Loucy (cell line): ENCODE measurements at regions not wholly inside any gene's neighbourhood (a gene's known extent, or its start where the extent isn't known, plus 50 kb on each side); places are given as distances from the start of the nearest gene placed in this dataset.

Experiments used
- H2AFZ ChIP-seq: fragments of 200-600 bp; sonication (generic); 2 replicates; pipeline ENCODE4 v1.6.0; 2016; ENCODE audit warnings: antibody characterized with exemption, mild to moderate bottlenecking, low read length, moderate library complexity
- H3F3A ChIP-seq: fragments of 200-600 bp; 2 replicates; pipeline ENCODE4 v1.6.0; 2016; ENCODE audit warnings: antibody characterized with exemption, low read depth, mild to moderate bottlenecking
- H3K27me3 ChIP-seq: fragments of 200-600 bp; sonication (generic); 2 replicates; pipeline ENCODE4 v1.6.1; 2014; ENCODE audit warnings: low read length, mild to moderate bottlenecking; ENCODE audit not compliant: insufficient read depth, poor library complexity, severe bottlenecking
- H3K36me3 ChIP-seq: fragments of 200-600 bp; sonication (generic); 2 replicates; pipeline ENCODE4 v1.6.1; 2016; ENCODE audit warnings: low read length; ENCODE audit not compliant: insufficient read depth
- H3K4me1 ChIP-seq: fragments of 200-600 bp; sonication (generic); 2 replicates; pipeline ENCODE4 v1.5.1; 2014; ENCODE audit warnings: low read length, mild to moderate bottlenecking; ENCODE audit not compliant: insufficient read depth, poor library complexity, severe bottlenecking
- H3K4me2 ChIP-seq: fragments of 200-600 bp; sonication (generic); 2 replicates; pipeline ENCODE4 v1.6.0; 2014; ENCODE audit warnings: antibody characterized with exemption, low read length, low read depth, mild to moderate bottlenecking; ENCODE audit not compliant: poor library complexity, severe bottlenecking
- H3K4me3 ChIP-seq: fragments of 200-600 bp; sonication (generic); 2 replicates; pipeline ENCODE4 v1.5.1; 2014; ENCODE audit warnings: low read length, mild to moderate bottlenecking, mixed read lengths; ENCODE audit not compliant: poor library complexity, severe bottlenecking
- H3K79me2 ChIP-seq: fragments of 200-600 bp; sonication (generic); 2 replicates; pipeline ENCODE4 v1.6.1; 2014; ENCODE audit warnings: low read length; ENCODE audit not compliant: insufficient read depth
- H3K9ac ChIP-seq: fragments of 200-600 bp; sonication (generic); 2 replicates; pipeline ENCODE4 v1.6.0; 2014; ENCODE audit warnings: mild to moderate bottlenecking, low read depth, low read length, moderate library complexity; ENCODE audit not compliant: poor library complexity, severe bottlenecking
- H3K9me2 ChIP-seq: fragments of 200-600 bp; sonication (generic); replicated peaks from 2 replicates; pipeline ENCODE4 v1.6.1; 2016; ENCODE audit warnings: low read depth, low read length, mixed read lengths
- H3K9me3 ChIP-seq: fragments of 200-600 bp; sonication (generic); 2 replicates; pipeline ENCODE4 v1.6.1; 2014; ENCODE audit warnings: mild to moderate bottlenecking, antibody characterized with exemption, low read length, low read depth; ENCODE audit not compliant: insufficient read depth
- H4K20me1 ChIP-seq: fragments of 200-600 bp; sonication (generic); 2 replicates; pipeline ENCODE4 v1.6.0; 2014; ENCODE audit warnings: antibody characterized with exemption, low read length, mild to moderate bottlenecking; ENCODE audit not compliant: insufficient read depth, poor library complexity, severe bottlenecking
- EZH2phosphoT487 ChIP-seq: fragments of 200-600 bp; IDR thresholded peaks from 2 replicates; pipeline ENCODE4 v1.6.1; 2018; ENCODE audit warnings: antibody characterized with exemption, mild to moderate bottlenecking, moderate library complexity, borderline replicate concordance
- TF ChIP-seq, protein P1 (sequence below): fragments of 200-600 bp; sonication (generic); conservative IDR thresholded peaks from 2 replicates; pipeline ENCODE4 v1.5.1; 2014; ENCODE audit warnings: mild to moderate bottlenecking, antibody characterized with exemption, low read length

DNA sequence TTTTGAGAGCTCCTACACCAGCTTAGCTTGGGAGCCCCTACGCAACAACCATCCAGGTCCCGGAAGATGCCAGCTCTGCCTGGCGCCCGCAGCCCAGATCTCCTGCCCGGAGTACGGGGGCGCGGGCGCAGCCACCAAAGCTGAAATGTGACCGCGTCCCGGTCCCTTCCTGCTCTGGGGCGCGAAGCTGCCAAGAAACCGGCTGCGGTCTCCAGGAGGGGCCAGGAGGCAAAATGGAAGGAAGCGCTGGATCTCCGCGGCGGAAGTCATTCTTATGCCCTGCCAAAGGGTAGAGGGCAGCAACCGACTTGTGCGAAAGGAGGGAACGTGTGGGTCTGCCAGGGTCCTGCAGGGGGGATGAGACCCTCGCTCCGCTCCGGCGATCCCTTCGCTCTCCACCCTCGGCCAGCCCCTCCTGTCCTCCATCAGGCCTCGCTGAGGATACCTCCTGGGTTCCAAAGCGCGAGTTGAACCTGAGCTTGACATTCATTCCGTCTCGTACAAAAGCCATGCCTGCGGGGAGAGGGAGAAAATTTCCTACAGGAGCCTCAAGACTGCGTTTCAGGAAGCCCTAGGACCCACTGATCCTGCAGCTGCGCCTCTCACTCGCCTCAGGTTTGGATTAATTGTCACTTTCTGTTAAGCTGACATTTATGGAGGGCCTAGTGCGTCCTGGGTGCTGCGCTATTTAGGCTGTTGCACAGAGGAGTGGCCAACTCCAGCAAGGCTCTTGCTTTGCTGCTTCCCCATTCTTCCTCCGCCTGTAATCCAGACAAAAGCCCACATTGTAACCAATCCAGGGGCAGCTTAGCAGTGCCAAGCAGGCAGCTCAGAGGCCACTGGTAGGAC lies 98.3 kb upstream of the VGLL3 start:
- H3K9me3 ChIP-seq: no peaks in the 10 kb centered on the region
- no peaks in the 10 kb centered on the region for H4K20me1 ChIP-seq
- H3K79me2 ChIP-seq: peaks cover 8% of the 10 kb centered on the region
- H3K4me2 ChIP-seq: peak overlapping the region; percentile 72
- TF ChIP-seq EZH2phosphoT487: no peak
- TF ChIP-seq, protein P1, sequence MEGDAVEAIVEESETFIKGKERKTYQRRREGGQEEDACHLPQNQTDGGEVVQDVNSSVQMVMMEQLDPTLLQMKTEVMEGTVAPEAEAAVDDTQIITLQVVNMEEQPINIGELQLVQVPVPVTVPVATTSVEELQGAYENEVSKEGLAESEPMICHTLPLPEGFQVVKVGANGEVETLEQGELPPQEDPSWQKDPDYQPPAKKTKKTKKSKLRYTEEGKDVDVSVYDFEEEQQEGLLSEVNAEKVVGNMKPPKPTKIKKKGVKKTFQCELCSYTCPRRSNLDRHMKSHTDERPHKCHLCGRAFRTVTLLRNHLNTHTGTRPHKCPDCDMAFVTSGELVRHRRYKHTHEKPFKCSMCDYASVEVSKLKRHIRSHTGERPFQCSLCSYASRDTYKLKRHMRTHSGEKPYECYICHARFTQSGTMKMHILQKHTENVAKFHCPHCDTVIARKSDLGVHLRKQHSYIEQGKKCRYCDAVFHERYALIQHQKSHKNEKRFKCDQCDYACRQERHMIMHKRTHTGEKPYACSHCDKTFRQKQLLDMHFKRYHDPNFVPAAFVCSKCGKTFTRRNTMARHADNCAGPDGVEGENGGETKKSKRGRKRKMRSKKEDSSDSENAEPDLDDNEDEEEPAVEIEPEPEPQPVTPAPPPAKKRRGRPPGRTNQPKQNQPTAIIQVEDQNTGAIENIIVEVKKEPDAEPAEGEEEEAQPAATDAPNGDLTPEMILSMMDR: no peak
- H3F3A ChIP-seq: no peaks in the 10 kb centered on the region
- H3K4me1 ChIP-seq: peaks cover 19% of the 10 kb centered on the region
- no peaks in the 10 kb centered on the region for H3K36me3 ChIP-seq
- H3K9ac ChIP-seq: peak overlapping the region; percentile 79
- H2AFZ ChIP-seq: peak overlapping the region; percentile 80
- H3K9me2 ChIP-seq: no peaks in the 10 kb centered on the region
- no peaks in the 10 kb centered on the region for H3K27me3 ChIP-seq
- peak overlapping the region; percentile 77 for H3K4me3 ChIP-seq

GRCh38 chr3:87088430-87088992 lies 97.6 kb upstream of the VGLL3 start:
- no peaks in the 10 kb centered on the region for H3K27me3 ChIP-seq
- peaks cover 19% of the 10 kb centered on the region for H3K4me1 ChIP-seq
- H3K4me2 ChIP-seq: peak overlapping the region; percentile 72
- TF ChIP-seq, protein P1: no peak
- TF ChIP-seq EZH2phosphoT487: no peak
- H3K9ac ChIP-seq: peak overlapping the region; percentile 79
- no peaks in the 10 kb centered on the region for H3F3A ChIP-seq
- no peaks in the 10 kb centered on the region for H3K9me2 ChIP-seq
- H3K79me2 ChIP-seq: peaks cover 8% of the 10 kb centered on the region
- H3K36me3 ChIP-seq: no peaks in the 10 kb centered on the region
- H2AFZ ChIP-seq: peak overlapping the region; percentile 80
- peak overlapping the region; percentile 77 for H3K4me3 ChIP-seq
- H4K20me1 ChIP-seq: no peaks in the 10 kb centered on the region
- H3K9me3 ChIP-seq: no peaks in the 10 kb centered on the region

- H3K9me3 ChIP-seq: no peaks in the 10 kb centered on the region
- no peaks in the 10 kb centered on the region for H4K20me1 ChIP-seq
- H3K4me2 ChIP-seq: peak overlapping the region; percentile 1
- no peaks in the 10 kb centered on the region for H3F3A ChIP-seq
- no peaks in the 10 kb centered on the region for H3K27me3 ChIP-seq
- H3K4me1 ChIP-seq: peaks cover 7% of the 10 kb centered on the region
- H3K9ac ChIP-seq: no peak overlapping the region
- H3K79me2 ChIP-seq: peaks cover under 1% of the 10 kb centered on the region; the same call in 1 of the 2 replicates
- no peaks in the 10 kb centered on the region for H3K36me3 ChIP-seq
- H3K4me3 ChIP-seq: no peak overlapping the region
- no peaks in the 10 kb centered on the region for H3K9me2 ChIP-seq
- H2AFZ ChIP-seq: no peak overlapping the region
- TF ChIP-seq, protein P1: no peak
- no peak for TF ChIP-seq EZH2phosphoT487
Measured at GRCh38 chr3:87084868-87085267, 93.9 kb upstream of the VGLL3 start.
